Stimulated activated CD4-positive, alpha-beta T cell treated with anti-CD3 and anti-CD28 coated beads, Interleukin-2, amount 100 ng/mL, for 48 hours (primary cell): ENCODE measurements at regions not wholly inside any gene's neighbourhood (a gene's known extent, or its start where the extent isn't known, plus 50 kb on each side); places are given as distances from the start of the nearest gene placed in this dataset.

Experiments
- DNase-seq, 2 donors: peaks; one replicate each; pipeline ENCODE4 v3.0.0-alpha.2; 2020

DNA sequence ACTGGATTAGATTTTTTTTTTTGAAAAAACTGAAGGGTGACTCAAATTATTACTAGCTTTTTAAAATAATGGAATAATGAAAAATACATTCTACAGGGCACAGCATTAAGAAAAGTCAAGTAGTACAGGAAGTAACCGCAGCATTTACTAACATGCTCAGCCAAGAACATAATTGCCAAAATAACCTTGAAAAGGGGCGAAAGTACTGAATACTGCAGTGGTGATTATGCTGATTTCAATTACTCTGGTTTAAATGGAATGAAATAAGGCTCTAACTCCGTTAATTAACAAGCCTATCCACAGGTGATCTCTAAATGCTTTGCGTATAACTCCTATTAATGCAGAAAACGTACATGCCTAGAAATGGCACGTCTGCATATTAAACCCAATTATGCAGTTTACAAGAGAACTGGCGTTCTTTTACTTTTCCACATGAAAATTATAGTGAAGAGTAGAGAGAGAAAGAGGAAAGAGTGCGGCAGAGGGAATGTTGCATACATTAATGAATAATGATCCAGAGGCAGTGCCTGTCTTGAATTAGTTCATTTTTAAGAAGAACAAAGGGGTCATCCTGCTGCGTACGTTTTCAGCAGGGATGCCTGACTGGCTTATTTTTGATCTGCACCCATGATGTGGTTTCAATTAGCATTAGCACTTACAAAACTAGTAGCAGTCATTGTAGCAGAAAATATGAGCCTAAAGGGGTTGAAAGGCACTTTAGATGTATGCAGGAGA, 612.4 kb downstream of the NYAP2 start:
- DNase-seq = no peak

DNA sequence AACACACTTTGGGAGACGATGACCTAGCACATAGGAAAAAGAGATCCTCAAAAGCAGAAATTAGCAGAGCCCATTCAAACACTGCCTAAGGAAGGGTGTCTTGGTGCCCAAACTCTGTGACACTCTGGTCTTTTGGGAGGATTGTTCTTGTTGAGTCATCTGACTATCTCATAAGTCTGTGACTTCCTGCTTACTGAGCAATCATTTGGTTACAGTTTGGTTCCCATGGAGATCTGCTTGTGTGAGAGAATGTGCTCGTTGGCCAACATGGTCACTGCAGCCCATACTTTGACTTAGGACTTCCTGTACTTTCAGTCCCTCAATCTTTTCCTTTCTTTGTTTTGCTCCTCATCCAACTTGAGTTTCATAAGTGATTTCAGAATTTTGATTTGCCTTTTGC, 602.9 kb downstream of the NYAP2 start:
- no peak for DNase-seq

DNA sequence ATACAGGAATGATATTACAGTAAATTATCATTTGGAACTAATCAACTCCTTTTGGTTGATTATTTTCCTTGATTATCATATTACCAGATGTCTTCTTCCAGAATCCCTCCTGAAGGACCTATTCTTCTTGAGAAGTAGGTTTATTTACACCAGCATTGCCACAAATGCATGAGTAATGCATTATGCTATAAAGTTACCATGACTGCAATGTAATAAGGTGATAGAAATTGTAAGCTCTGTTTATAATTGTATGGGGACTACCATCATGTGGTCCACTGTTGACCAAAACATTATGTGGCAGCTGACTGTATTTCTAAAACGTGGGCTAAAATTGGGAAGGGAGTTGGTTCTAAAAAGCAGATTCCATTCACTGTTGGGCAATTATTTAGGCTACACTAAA, 602.2 kb downstream of the NYAP2 start:
- DNase-seq = no peak

DNA sequence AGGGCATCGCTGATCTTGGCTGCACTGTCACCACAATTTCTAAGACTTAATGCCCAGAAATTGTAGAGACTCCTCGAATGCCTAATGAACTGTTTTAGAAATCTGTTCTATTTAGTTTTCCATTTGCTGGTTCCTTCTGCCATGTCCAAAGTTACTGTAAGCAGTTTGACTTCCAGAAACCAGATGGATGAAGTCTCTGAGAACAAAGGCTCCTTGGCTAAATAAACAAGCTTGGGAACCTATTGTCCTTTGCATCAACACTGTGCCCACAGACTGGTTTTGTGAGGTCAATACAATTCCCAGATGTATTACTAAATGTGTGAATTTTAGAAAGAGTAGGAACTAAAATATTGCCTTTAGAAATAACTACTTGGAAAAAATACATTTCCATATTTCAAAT, 600.2 kb downstream of the NYAP2 start:
- no peak for DNase-seq

DNA sequence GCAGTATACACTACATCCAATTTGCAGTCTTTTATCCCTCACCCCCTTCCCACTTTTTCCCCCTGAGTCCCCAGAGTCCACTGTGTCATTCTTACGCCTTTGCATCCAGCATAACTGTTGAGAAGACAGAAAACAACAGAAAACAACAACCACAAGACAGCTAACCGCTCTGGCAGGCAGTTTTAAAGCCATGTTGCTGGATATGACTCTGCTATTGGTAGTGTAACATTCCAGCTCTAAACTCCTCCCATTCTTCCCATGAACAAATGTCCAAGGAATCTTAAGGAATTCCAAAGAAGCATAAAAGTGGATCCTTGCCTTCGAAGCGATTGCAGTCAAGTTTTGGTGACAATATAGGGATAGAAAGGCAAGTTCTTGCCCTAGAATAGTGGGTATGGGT, 599.1 kb downstream of the NYAP2 start:
- DNase-seq = no peak

DNA sequence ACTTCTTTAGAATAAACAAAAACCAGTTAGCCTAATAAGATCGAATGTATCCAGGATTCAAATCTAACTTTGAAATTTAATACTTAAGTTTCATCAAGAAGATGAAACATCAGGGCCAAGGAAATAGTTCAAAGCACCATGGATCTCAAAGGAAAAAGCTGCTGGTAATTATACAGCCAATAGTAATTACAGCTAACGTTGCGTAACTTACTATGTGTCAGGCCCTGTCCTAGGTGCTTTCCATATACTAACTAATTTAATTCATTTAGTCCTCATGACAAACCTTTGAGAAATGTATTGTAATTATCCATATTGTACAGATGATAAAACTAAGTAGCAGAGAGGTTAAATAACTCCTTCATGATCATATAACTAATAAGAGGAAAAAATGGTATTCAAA, 598.6 kb downstream of the NYAP2 start:
- DNase-seq = no peak

DNA sequence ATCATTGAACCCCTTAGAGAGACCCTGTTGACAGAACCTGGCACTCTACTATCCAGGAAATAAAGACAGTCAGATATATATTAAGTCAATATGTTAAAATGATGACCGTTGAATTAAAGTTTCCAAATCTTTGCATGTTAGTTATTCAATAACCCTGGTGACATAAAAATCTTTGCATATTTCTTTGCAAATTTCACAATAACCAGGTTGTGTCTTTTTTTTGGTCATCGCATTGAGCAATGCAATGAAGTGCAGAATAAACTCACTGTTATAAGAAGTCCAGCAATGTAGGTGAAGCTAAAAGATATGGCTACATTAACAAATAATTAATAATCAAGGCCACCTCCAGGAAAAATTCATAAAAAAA, 596.9 kb downstream of the NYAP2 start:
- DNase-seq = no peak

DNA sequence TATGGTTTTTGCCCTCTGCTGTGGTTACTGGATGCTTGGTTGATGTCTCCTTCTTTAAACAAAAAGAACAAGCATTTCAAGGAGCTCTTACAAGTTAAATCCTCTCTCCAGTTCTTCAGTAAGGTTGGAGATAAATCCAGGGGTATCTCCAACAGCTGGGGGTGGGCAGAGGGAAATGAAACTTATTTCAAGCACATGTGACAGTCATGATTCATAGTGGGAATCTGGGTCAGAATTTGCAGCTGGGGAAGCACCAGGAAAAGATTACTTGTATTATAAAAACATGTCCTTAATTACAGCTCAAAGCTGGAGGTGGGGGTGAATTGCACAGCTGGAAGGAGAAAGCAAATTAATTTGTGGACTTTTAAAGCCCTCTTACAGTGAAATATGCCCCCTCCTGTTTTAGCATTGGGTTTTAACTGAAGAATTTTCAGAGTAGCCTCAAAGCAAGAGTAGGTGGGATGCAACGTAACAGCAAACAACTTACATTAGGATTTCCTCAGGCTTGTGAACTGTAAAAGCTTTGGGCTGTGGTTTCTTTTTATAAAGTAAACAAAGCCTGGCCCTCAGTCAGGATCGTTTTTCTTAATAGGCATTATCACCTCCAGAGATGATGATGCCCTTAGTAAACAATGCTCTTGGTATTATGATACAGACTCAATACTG, 596.4 kb downstream of the NYAP2 start:
- no peak for DNase-seq

DNA sequence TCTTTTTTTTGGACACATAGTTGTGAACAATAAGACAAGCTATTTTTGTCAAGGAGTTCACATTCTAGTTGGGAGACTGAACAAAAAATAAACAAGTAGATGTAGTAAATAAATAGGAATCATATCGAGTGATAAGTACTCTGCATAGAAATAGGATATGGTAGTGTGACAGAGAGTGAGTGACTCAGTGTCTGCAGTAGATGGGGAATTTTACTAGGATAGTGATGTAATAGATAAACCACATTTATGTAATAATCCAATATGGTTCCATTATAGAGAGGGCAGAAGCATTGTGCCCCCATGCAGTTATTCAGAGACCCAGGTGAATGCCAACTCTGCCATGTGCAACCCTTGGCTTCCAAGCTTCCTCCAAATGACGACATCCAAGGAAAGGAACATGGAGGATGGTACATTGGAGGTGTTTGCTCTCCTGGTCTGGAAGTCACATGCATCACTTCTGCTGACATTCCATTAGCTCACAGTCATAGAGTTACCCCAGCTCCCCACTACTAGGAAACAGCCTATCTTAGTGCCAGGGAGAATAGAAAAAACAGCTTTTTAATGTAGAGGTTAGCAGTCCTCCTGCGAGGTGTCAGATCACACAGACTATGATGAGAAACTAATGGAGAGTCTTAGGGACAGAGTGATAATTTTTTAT, 595.4 kb downstream of the NYAP2 start:
- no peak for DNase-seq

DNA sequence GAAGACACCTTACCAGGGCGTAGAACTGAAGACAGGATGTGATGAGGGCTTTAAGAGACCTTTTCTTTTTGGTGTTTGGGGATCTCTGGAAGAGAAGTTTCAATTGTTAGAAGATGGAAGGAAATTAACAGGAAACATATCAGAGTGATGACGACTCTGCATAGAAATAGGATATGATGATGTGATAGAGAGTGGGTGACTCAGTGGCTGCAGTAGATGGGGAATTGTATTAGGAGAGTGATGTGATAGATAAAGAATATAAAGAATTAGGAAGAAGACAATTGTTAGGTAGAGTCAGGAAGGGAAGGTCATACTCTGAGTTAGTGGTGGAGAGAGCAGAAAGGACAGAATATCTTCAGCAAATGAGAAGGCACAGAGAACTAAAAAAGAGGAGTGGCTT, 593.9 kb downstream of the NYAP2 start:
- DNase-seq = no peak

DNA sequence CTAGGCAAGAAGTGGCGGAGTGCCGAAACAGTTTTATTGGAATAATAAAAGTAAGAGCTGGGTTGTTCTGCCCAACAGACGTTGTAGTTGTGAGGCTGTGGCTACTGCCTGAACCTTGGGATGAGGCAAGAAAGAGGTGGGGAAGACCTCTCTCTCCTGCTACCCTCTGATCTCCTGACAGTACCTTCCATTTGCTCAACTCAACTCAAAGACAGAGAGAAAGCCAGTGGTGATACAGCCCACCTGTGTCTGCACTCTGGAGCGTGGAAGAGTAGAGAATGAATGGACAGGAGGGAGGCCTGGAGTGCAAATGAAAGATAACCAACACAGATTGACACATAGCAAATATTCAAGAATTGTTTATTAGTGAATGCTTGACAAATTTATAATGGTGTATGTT, 590.3 kb downstream of the NYAP2 start:
- no peak for DNase-seq

DNA sequence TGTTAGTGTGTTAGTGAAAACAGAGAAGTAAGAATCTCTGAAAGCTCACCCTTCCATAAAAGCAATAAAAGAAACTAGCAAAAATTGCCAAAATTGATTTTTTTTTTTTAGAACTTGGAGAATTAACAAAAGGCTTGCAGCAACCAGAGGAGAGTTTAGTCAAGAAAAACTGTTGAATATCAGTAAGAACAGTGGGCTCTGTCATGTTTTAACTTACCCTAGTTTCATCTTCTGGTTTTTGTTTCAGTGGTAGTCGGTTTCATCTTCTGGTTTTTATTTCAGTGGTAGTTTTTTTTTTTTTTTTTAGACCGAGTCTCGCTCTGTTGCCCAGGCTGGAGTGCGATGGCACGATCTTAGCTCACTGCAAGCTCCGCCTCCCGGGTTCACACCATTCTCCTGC, 580.9 kb downstream of the NYAP2 start:
- no peak for DNase-seq

DNA sequence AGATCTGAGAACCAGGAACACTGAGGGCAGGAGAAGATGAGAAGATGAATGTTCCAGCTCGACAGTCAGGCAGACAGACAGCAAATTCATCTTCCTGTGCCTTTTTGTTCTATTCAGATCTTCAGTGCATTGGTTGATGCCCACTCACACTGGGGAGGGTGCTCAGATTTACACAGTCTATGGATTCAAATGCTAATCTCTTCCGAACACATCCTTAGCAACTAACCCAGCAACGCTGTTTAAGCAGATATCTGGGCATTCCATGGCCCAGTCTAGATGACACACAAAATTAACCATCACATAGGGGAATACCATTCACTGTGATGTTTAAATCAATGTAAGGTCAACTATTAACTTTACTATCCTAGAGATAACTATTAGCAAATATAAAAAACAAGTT, 571.9 kb downstream of the NYAP2 start:
- no peak for DNase-seq

DNA sequence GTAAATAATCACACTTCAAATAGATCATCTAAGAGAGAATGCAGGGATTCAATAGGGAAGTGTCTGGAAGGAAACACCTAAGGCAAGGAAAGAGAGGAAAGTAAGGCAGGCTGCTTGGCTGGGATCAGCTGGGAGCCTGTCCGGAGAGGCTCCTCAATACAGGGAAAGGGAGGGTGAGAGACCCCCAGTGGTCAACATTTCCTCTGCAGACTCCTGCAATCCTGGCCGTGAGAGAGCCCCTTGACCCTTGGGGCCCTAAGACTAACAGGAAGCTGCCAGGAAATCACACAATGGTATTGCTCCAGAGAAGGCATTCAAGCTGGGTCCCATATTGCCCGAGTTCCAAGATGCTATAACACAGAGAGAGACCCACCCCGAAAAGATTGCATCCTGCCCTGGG, 549.4 kb downstream of the NYAP2 start:
- DNase-seq = no peak

DNA sequence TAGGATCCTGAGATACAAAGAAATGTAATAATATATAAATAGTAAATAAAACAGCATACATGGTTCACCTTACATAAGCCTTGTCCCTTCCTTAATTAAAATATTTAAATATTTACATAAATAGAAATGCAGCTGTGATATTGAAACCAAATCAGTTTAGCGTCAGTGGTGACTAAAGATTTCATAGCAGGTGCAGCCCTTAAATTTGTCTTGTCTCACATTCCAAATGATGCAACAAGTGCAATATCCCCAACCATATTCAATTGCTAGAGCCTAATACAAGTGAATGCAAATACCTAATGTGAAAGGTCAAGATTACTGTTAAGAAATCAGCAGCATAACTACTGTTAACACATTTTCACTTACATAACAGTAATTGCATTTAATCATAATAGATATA, 539.5 kb downstream of the NYAP2 start:
- no peak for DNase-seq

DNA sequence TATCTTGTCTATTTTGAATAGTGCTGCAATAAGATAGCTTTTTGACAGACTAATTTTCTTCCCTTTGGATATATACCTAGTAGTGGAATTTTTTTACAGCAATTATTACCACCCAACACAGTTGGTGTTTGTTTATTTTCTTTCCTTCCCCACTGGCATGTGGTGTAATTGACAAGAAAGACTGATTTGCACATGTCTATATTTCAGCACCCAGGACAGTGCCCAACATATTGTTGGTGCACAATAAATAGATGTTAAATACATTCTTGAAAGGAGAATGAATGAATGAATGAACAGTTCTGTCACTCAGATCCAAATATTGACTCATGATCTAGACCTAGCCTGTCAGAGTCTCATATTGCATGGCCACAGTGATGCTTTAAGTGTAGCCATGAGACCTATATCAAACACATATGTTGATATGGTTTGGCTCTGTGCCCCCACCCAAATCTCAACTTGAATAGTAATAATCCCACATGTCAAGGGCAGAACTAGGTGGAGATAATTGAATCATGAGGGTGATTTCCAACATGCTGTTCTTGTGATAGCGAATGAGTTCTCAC, 538.2 kb downstream of the NYAP2 start:
- DNase-seq = no peak

DNA sequence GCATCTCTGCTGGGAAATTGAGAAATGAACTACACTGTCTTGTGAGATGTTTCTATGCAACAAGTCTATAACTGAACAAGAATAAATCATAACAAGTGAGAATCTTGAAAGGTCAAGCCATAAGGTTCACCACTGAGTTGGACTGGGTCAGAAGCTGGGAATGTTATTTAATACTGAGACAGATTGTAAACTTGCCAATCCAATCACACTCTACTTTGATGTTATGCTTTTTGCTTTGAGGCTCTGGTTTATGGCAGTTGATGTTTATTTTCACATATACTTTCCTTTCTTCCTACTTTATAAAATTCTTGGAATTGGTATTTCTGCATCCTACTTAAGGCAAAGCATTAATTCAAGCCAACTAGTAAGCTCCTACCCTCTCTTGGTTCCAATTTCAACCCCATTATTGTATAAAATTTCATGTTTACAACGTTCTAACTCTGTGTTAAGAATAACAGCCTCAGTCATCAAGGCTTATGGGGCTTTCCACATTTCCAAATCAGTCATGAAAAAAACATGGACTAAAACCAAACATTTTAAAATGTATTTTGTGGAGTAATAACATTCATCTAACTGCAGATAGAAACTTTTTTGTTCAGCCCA, 533.4 kb downstream of the NYAP2 start:
- DNase-seq = no peak

DNA sequence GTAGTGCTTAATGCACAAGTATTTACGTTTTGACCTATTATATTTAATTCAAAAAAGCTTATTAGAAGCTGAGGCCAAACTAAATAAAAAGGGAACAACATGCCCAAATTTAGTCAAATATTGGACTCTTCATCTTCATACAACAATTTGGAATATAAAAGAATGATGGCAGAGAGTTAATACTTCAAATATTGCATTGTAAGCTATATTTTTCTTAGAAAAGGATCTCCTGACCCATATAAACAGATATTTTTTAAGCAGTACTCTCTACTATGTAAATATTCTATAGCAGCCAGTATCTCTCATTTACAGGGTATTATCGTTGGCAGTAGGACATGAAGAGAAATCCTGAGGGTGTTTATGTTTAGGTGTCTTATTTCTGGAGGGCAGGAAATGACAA, 531.2 kb downstream of the NYAP2 start:
- DNase-seq = no peak

DNA sequence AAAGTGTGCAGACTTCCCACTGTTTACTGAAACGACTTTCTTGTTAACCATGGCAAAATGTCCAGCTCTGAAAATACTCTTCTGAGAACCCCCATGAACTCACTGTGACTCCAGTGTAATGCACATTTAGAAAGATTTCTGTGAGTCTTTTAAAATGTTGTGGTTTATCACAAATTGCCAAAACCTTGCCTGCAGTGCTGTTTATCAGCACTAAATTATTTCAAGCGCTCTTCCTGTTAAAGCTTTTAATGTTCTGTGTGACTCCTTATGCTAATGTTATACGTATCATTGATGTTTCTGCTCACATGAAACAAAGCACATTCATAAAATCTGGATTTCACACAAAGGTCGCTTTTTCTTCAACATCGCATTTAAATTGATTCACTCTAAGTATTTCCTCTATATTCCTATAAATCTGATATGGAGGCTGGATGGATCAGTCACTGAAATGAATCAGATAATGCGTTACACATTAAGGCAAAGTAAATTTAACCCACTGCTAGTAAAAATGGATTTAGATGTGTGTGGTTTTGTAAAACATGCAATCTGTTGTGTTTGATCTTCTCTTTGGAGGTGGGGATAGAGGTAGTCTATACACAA, 521.2 kb downstream of the NYAP2 start:
- no peak for DNase-seq

DNA sequence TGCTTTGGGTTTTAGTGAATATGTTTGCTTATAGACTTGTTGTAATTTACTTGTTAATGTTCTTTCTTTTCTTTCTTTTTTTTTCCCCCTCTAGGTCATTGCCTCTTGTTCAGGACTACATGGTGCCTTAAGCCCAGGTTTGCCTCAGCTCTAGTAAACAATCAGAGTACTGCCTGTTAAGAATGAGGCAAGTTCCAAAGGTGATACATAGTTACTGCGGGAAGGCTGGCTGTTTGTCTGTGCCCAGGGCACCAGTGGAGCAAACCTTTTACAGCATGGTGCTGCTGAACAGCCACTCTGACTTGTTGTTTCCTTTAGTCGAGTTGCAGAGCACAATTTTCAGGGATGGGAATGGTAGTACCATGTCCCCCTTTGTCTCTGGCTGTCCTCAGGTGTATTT, 517.2 kb downstream of the NYAP2 start:
- no peak for DNase-seq

DNA sequence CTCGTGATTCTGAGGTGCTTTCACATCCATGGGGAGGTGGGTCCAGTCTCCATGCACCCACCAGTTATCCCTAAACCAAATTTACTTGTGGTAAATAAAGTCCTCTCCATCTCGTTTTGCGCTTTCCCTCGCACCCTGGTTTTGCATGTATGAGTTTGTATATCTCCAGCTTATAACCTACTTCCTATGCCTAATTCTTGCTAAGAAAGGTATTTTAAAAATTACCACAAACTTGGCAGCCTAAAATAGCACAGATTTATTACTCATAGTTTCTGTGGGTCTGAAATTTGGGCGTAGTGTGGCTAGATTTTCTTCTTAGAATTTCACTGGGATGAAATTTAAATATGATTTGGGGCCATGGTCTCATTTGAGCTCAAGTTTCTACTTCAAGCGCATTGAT, 511.5 kb downstream of the NYAP2 start:
- no peak for DNase-seq

DNA sequence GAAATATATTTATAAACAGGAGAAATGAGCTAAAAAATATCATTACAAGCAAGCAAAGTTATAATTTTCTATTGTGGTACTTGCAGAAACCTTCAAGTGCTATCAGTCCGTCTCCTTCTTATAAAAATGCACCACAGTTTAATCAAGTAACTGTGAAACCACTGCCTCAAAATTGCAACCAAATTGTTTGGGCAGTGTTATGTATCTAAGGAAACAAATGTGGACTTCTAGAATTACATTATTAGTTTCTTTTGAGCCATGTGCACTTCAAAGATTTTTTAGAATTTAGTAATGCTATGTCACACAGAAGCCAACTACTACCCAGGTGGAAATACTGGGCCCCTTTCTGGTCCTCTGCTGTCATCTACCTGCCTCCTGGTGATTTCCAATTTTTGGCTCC, 495.6 kb downstream of the NYAP2 start:
- no peak for DNase-seq

DNA sequence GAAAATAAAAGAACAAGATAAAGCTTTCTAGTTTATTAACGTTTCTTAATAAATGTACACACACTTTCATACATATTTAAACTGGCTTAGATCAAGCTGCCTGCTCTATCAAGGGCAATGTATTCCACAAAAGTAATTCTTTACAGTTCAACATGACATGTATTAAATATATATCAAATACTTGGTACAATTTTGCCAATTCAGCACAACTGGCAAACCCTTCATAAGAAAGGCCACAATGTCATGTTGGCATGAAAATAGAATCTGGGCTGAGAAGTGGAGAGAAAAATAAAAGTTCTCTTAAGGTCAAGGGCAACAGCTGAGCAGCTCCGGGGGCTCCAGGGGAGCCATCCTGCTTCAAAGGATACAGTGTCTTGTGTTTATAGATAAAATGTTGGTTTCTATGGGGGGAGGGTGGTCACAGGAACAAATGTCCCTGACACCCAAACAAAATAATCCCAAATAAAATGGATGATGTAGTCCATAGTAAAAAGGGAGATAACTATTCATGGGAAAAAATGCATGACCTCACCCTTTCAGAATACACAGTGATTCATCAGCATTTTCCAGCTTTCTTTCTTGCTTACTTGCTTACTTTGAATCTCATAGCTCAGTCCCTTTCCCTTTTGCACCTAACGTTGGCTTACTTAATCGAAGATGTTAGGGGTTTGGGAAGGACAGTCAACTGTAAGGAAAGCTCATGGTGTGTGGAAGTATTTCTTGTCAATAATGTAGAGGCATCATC, 494.9 kb downstream of the NYAP2 start:
- DNase-seq = no peak
